HepG2 (cell line): ENCODE measurements at regions not wholly inside any gene's neighbourhood (a gene's known extent, or its start where the extent isn't known, plus 50 kb on each side); places are given as distances from the start of the nearest gene placed in this dataset.

Experiments used
- ATAC-seq: fragments of 200-7000 bp; cut with Tn5 transposase; 3 replicates; pipeline ENCODE4 v1.9.1; 2020; ENCODE audit warnings: mild to moderate bottlenecking, moderate library complexity
- BruUV-seq: library from RNA; stranded (reverse); fragments of 400-500 nt; replicated peaks from 2 replicates; lab custom pipeline; 2021; lab: Mats Ljungman, UMichigan
- CTCF ChIA-PET: fragments of 300-600 bp; formaldehyde crosslinking; extraction: SDS; loops from one replicate; lab custom pipeline; 2021; ENCODE audit warnings: low total read pairs, inconsistent platforms, low intra/inter-chr PET ratio; lab: Yijun Ruan, JAX
- POLR2A ChIA-PET: fragments of 350-600 bp; sonication (Branson Sonifier 250); formaldehyde crosslinking; loops from one replicate; lab custom pipeline; 2020; ENCODE audit warnings: antibody characterized with exemption, inconsistent platforms; lab: Yijun Ruan, JAX
- DNase-seq: peaks from one replicate; pipeline ENCODE4 v3.0.0-alpha.2; 2015; ENCODE audit warnings: low spot score
- FAIRE-seq: peaks from 3 replicates; lab custom pipeline; 2011; peaks lifted over from hg19 to GRCh38; lab: Jason Lieb, UNC
- H2AFZ ChIP-seq: one replicate; pipeline ENCODE4 v1.6.1; 2011; ENCODE audit warnings: low read length, inconsistent platforms
- H3K27ac ChIP-seq: fragments of 300-600 bp; 3 replicates; pipeline ENCODE4 v1.8.0; 2011; ENCODE audit warnings: mixed run types, mild to moderate bottlenecking, mixed read lengths, low read length, inconsistent platforms; ENCODE audit not compliant: insufficient read depth; ENCODE audit errors: extremely low read length
- H3K27me3 ChIP-seq, 2 experiments: fragments of 200-600 bp in 1 of 2; 2 replicates in 1 of 2; 3 replicates in 1 of 2; pipeline versions ENCODE4 v1.6.0 to v1.8.0; 2011; ENCODE audit warnings: low read length in 2 of 2, mild to moderate bottlenecking in 2 of 2, moderate library complexity in 2 of 2, inconsistent platforms in 1 of 2; ENCODE audit not compliant: insufficient read depth in 2 of 2, control insufficient read depth in 1 of 2
- H3K36me3 ChIP-seq, 2 experiments: fragments of 200-600 bp in 1 of 2; replicated peaks in 1 of 2; 2 replicates in 1 of 2; 3 replicates in 1 of 2; pipeline versions ENCODE4 v1.5.1 to v1.8.0; 2011; ENCODE audit warnings: low read length in 2 of 2, inconsistent platforms in 1 of 2; ENCODE audit not compliant: insufficient read depth in 2 of 2, control insufficient read depth in 1 of 2
- H3K4me1 ChIP-seq: 2 replicates; pipeline ENCODE4 v1.5.1; 2012; ENCODE audit warnings: low read length, inconsistent platforms; ENCODE audit not compliant: insufficient read depth
- H3K4me2 ChIP-seq: 2 replicates; pipeline ENCODE4 v1.6.0; 2011; ENCODE audit warnings: low read depth, low read length, inconsistent platforms
- H3K4me3 ChIP-seq, 3 experiments: fragments of 200-600 bp in 1 of 3; sonication (generic), shearing (Covaris generic) in 1 of 3; replicated peaks in 1 of 3; 2 replicates each; pipeline ENCODE4 v1.5.1; 2011 to 2016; ENCODE audit warnings: low read length in 3 of 3, inconsistent platforms in 2 of 3, low read depth in 2 of 3, mild to moderate bottlenecking in 2 of 3, control low read depth in 1 of 3, mixed read lengths in 1 of 3; ENCODE audit not compliant: insufficient read depth in 1 of 3
- H3K79me2 ChIP-seq: one replicate; pipeline ENCODE4 v1.6.1; 2011; ENCODE audit warnings: low read length, inconsistent platforms; ENCODE audit not compliant: insufficient read depth
- H3K9ac ChIP-seq: 2 replicates; pipeline ENCODE4 v1.6.0; 2011; ENCODE audit warnings: mild to moderate bottlenecking, low read depth, low read length, inconsistent platforms; ENCODE audit not compliant: insufficient read depth
- H3K9me3 ChIP-seq: 2 replicates; pipeline ENCODE4 v1.5.1; 2012; ENCODE audit warnings: mild to moderate bottlenecking, low read length
- H4K20me1 ChIP-seq: 2 replicates; pipeline ENCODE4 v1.6.0; 2011; ENCODE audit warnings: inconsistent platforms, mild to moderate bottlenecking, low read length, moderate library complexity; ENCODE audit not compliant: insufficient read depth
- HOXA5 ChIP-seq: sonication (generic); formaldehyde crosslinking; IDR thresholded peaks from 2 replicates; pipeline ENCODE4 v1.4.0; 2020; ENCODE audit warnings: missing genetic modification reagents
- WGBS: methylation state at CpG from one replicate; pipeline ENCODE4 v1.1.6; 2017; ENCODE audit warnings: low lambda C conversion rate; 5-methylcytosine and 5-hydroxymethylcytosine counted together
- in situ Hi-C: cut with HindIII; loops from 2 replicates; pipeline ENCODE4 v1.10.0; 2017; ENCODE audit warnings: low pct_unique_long_range_greater_than_20kb; ENCODE audit not compliant: extremely low pct_ligation_motif_present
- intact Hi-C: fragments of 100-400 bp; cut with micrococcal nuclease; formaldehyde crosslinking; loops from one replicate; pipeline ENCODE4 v1.10.0; 2022; ENCODE audit not compliant: unreplicated experiment

DNA sequence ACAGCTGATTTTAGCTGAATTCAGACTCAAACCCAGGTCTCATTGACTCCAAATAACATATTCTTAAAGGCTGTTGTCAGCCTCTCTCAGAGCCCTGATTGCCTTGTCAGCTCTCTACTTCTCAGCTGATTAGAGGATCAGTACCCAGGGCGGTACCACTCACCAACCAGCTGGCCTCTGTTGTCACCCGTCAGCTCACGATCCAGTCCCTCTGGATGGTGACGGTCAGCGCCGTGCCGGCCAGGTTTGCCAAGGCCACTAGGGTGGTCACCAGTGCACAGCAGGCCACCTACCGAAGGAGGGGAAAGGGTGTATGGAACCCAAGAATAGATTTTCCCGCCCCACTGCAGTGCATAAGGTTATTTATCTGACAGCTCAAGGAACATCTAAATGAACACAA is 52.3 kb upstream of the TOMM7 start:
- intact Hi-C loops: no loop called here
- WGBS: 91% methylated on average over 9 of the region's 9 CpGs
- no TSS peak for BruUV-seq
- no peak overlapping the region for H3K4me3 ChIP-seq
- no peak for DNase-seq
- no peaks in the 10 kb centered on the region for H4K20me1 ChIP-seq
- no peaks in the 10 kb centered on the region for H3K36me3 ChIP-seq
- TF ChIP-seq HOXA5 (CRISPR knock-in tag): no peak
- no peak overlapping the region for H3K4me2 ChIP-seq
- no peak for FAIRE-seq
- H3K27ac ChIP-seq: no peak overlapping the region
- no peaks in the 10 kb centered on the region for H3K9me3 ChIP-seq
- H3K79me2 ChIP-seq: no peaks in the 10 kb centered on the region
- no peak overlapping the region for H2AFZ ChIP-seq
- no peak for ATAC-seq
- no peaks in the 10 kb centered on the region for H3K27me3 ChIP-seq
- no peaks in the 10 kb centered on the region for H3K4me1 ChIP-seq
- POLR2A ChIA-PET: no interaction called here
- in situ Hi-C loops: no loop called here
- CTCF ChIA-PET: no interaction called here
- no peak overlapping the region for H3K9ac ChIP-seq
